ENCODE measurements at regions not wholly inside any gene's neighbourhood (a gene's known extent, or its start where the extent isn't known, plus 50 kb on each side); places are given as distances from the start of the nearest gene placed in this dataset.

DNA sequence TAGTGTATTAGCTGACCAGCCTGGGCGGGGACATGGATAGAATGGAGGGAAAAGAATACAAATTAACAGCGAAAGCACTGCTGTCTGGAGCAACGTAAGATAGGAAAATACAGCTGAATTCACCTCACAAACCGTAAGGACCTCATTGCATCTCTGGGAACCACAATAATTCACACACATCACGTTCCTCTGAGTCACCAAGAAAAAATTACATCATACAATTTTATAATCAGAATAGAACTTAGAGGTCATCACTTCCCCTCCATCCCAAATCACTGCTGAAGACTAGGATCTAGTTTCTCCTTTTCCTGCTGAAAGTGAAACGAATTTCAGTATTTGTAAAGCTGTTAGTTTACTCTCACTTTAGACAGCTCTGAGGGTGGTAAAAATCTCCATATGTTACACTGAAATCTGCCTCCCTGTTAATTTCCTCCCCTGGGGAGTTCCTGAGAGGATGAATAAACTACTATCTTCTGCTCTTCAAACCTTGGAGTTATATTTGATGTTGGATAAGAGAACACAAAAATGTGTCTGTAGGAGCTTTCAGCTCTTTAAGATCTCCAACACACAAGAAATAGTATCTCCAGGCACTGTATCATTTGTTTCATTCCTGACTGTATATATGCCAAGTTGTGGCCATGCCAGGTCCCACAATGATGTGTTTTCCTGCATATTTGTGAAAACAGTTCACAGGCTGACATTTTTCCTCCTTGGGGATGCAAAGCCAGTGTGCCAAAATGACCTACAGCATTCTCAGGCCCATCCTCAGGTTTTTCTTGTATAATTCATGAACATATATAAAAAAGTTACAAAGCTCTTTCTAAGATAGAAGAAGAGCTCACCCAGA is 63.8 kb upstream of the SSTR1 start:
- Histone ChIP-seq H3K4me1 (ENCODE audit: insufficient read depth, low read length) (no peaks in the 10 kb centered on the region), H3K9me3 (ENCODE audit: low read length) (no peaks in the 10 kb centered on the region), H3K27me3 (ENCODE audit: insufficient read depth, low read length) (no peaks in the 10 kb centered on the region), H3K4me3 (ENCODE audit: low read length) (no peak overlapping the region), H2AFZ (ENCODE audit: low read depth, low read length) (no peak overlapping the region), H3K36me3 (ENCODE audit: insufficient read depth, low read length) (no peaks in the 10 kb centered on the region)

DNA sequence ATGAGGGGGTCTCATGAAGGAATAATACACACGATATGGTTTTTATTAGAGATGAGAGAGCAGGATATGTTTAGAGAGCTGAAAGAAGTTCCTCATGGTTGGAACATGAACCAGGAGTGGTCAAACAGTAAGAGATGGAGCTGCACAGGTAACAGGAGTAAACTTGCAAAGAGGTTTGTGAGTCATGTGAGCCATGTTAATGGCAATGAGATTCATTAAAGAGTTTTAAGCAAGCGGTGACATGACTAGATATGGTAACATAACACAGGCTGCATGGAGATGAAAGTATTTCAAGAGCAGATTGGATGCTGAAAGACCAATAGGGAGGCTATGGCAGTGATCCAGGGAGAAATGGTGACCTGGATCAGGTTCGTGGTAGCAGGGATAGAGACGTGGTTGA is 62.6 kb upstream of the SSTR1 start:
- H2AFZ ChIP-seq (ENCODE audit: low read depth, low read length): no peak overlapping the region
- no peaks in the 10 kb centered on the region for H3K4me1 ChIP-seq (ENCODE audit: insufficient read depth, low read length)
- H3K9me3 ChIP-seq (ENCODE audit: low read length): no peaks in the 10 kb centered on the region
- H3K4me3 ChIP-seq (ENCODE audit: low read length): no peak overlapping the region
- H3K36me3 ChIP-seq (ENCODE audit: insufficient read depth, low read length): no peaks in the 10 kb centered on the region
- no peaks in the 10 kb centered on the region for H3K27me3 ChIP-seq (ENCODE audit: insufficient read depth, low read length)

DNA sequence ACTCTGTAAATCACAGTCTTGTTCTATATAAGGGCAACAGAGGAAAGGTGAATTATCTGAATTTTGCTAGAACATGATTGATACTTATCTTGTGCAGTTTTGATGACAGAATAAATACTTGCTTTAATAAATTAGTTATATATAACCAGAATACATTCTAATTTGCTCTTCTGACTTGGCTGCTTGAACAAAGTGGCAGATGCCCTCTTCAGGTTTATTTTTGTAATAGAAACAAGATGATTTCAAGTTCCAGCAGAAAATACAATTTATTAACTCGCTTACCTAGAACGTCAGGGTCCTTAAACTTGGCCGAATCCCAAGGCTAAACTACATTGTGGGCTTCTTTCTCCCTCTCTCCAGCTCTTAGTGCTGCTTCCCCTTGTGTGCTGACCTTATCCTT is 57.6 kb upstream of the SSTR1 start:
- Histone ChIP-seq H3K4me3 (ENCODE audit: low read length) (no peak overlapping the region), H2AFZ (ENCODE audit: low read depth, low read length) (no peak overlapping the region)

More for the DNA sequence above, 57.6 kb upstream of the SSTR1 start:
- Histone ChIP-seq H3K9me3 (ENCODE audit: low read length) (no peaks in the 10 kb centered on the region), H3K27me3 (ENCODE audit: insufficient read depth, low read length) (no peaks in the 10 kb centered on the region), H3K4me1 (ENCODE audit: insufficient read depth, low read length) (no peaks in the 10 kb centered on the region), H3K36me3 (ENCODE audit: insufficient read depth, low read length) (no peaks in the 10 kb centered on the region)

All from neuron (in vitro differentiated cells).